SK-N-SH (cell line): ENCODE measurements at regions not wholly inside any gene's neighbourhood (a gene's known extent, or its start where the extent isn't known, plus 50 kb on each side); places are given as distances from the start of the nearest gene placed in this dataset.

ENCODE experiments used
- CTCF ChIA-PET: fragments of 300-600, 350-600 bp; formaldehyde crosslinking; extraction: SDS; loops from one replicate; lab custom pipeline; 2021; lab: Yijun Ruan, JAX
- POLR2A ChIA-PET: fragments of 350-600 bp; sonication (Branson Sonifier 250); formaldehyde crosslinking; extraction: SDS; loops from one replicate; lab custom pipeline; 2020; ENCODE audit warnings: antibody characterized with exemption, inconsistent platforms; lab: Yijun Ruan, JAX
- DNase-seq: peaks from one replicate; pipeline ENCODE4 v3.0.0; 2012
- H2AFZ ChIP-seq: fragments of 200-600 bp; sonication (generic); 2 replicates; pipeline ENCODE4 v1.8.1; 2016; ENCODE audit warnings: antibody characterized with exemption, mild to moderate bottlenecking, low read depth
- H3F3A ChIP-seq: fragments of 200-600 bp; sonication (generic); replicated peaks from 2 replicates; pipeline ENCODE3; 2016; ENCODE audit warnings: antibody characterized with exemption, mild to moderate bottlenecking; ENCODE audit not compliant: insufficient read depth
- H3K27ac ChIP-seq, 2 experiments: fragments of 200-500 bp in 1 of 2; fragments of 200-600 bp in 1 of 2; sonication (Bioruptor generic) in 1 of 2; sonication (generic), shearing (Covaris generic) in 1 of 2; 2 replicates each; pipeline versions ENCODE4 v1.5.1 to v1.6.1; 2014 to 2016; ENCODE audit warnings: low read depth in 2 of 2, inconsistent platforms in 1 of 2, low read length in 1 of 2, mild to moderate bottlenecking in 1 of 2, mixed read lengths in 1 of 2
- H3K27me3 ChIP-seq: fragments of 200-600 bp; sonication (generic), shearing (Covaris generic); 2 replicates; pipeline ENCODE4 v1.6.1; 2016; ENCODE audit warnings: mixed run types; ENCODE audit not compliant: insufficient read depth
- H3K36me3 ChIP-seq, 2 experiments: fragments of 200-500 bp in 1 of 2; fragments of 200-600 bp in 1 of 2; sonication (Bioruptor generic) in 1 of 2; sonication (generic) in 1 of 2; replicated peaks in 1 of 2; 2 replicates each; pipeline versions ENCODE3 to v1.5.1; 2014 to 2016; ENCODE audit warnings: low read length in 1 of 2, mild to moderate bottlenecking in 1 of 2; ENCODE audit not compliant: insufficient read depth in 2 of 2, control insufficient read depth in 1 of 2
- H3K4me1 ChIP-seq, 2 experiments: fragments of 200-500 bp in 1 of 2; fragments of 200-600 bp in 1 of 2; sonication (Bioruptor generic) in 1 of 2; sonication (generic), shearing (Covaris generic) in 1 of 2; 2 replicates each; pipeline versions ENCODE4 v1.5.1 to v1.6.1; 2014 to 2016; ENCODE audit warnings: low read depth in 1 of 2, low read length in 1 of 2, mixed run types in 1 of 2; ENCODE audit not compliant: insufficient read depth in 2 of 2, control insufficient read depth in 1 of 2
- H3K4me2 ChIP-seq: fragments of 200-600 bp; sonication (generic), shearing (Covaris generic); 2 replicates; pipeline ENCODE4 v1.6.1; 2017; ENCODE audit warnings: mixed run types
- H3K4me3 ChIP-seq, 2 experiments: fragments of 200-500 bp in 1 of 2; fragments of 200-600 bp in 1 of 2; sonication (Bioruptor generic) in 1 of 2; sonication (generic), shearing (Covaris generic) in 1 of 2; 2 replicates each; pipeline versions ENCODE4 v1.5.1 to v1.8.1; 2014 to 2016; ENCODE audit warnings: low read depth in 2 of 2, inconsistent platforms in 1 of 2, low read length in 1 of 2, mild to moderate bottlenecking in 1 of 2, mixed read lengths in 1 of 2, moderate library complexity in 1 of 2
- H3K79me2 ChIP-seq: fragments of 200-600 bp; sonication (generic); 2 replicates; pipeline ENCODE4 v1.8.1; 2017; ENCODE audit warnings: mild to moderate bottlenecking; ENCODE audit not compliant: insufficient read depth
- H3K9ac ChIP-seq: fragments of 200-600 bp; sonication (generic); 2 replicates; pipeline ENCODE4 v1.6.1; 2017; ENCODE audit warnings: mixed run types
- H3K9me2 ChIP-seq: fragments of 200-600 bp; sonication (generic); 2 replicates; pipeline ENCODE4 v1.6.1; 2017; ENCODE audit warnings: mixed run types
- H3K9me3 ChIP-seq: fragments of 200-600 bp; sonication (generic); 2 replicates; pipeline ENCODE4 v1.6.1; 2017; ENCODE audit warnings: mixed run types, mild to moderate bottlenecking, moderate library complexity
- H4K20me1 ChIP-seq: fragments of 200-600 bp; sonication (generic); 2 replicates; pipeline ENCODE4 v1.6.1; 2017; ENCODE audit warnings: mild to moderate bottlenecking, mixed run types; ENCODE audit not compliant: insufficient read depth
- CHD2 ChIP-seq: fragments of 150-350 bp; IDR thresholded peaks from 2 replicates; pipeline ENCODE4 v1.6.1; 2018; ENCODE audit warnings: low read length; ENCODE audit not compliant: partially characterized antibody
- EP300 ChIP-seq, 2 experiments: IDR thresholded peaks; 2 replicates each; pipeline versions ENCODE4 v1.4.0 to v1.6.1; 2012; ENCODE audit warnings: borderline replicate concordance in 1 of 2, low read depth in 1 of 2, low read length in 1 of 2
- EZH2phosphoT487 ChIP-seq: fragments of 200-600 bp; sonication (generic); IDR thresholded peaks from 2 replicates; pipeline ENCODE4 v1.6.1; 2017; ENCODE audit warnings: low read depth, mixed run types, mild to moderate bottlenecking, antibody characterized with exemption, moderate library complexity, borderline replicate concordance
- GABPA ChIP-seq: IDR thresholded peaks from 2 replicates; pipeline ENCODE4 v1.4.0; 2012; ENCODE audit warnings: low read depth, mild to moderate bottlenecking
- JUND ChIP-seq: IDR thresholded peaks from 2 replicates; pipeline ENCODE4 v1.4.0; 2012
- MAX ChIP-seq: IDR thresholded peaks from 2 replicates; pipeline ENCODE4 v1.4.0; 2012; ENCODE audit warnings: low read depth
- MXI1 ChIP-seq: IDR thresholded peaks from 2 replicates; pipeline ENCODE4 v1.6.1; 2012; ENCODE audit warnings: mild to moderate bottlenecking, low read depth, low read length, improper control_type of control experiment
- NFIC ChIP-seq: IDR thresholded peaks from 2 replicates; pipeline ENCODE4 v1.4.0; 2012; ENCODE audit warnings: borderline replicate concordance
- NRF1 ChIP-seq: IDR thresholded peaks from 2 replicates; pipeline ENCODE4 v1.6.1; 2012; ENCODE audit warnings: low read depth, mild to moderate bottlenecking, low read length
- RAD21 ChIP-seq: IDR thresholded peaks from 2 replicates; pipeline ENCODE4 v1.6.1; 2012; ENCODE audit warnings: mild to moderate bottlenecking, low read length
- RCOR1 ChIP-seq: fragments of 150-350 bp; IDR thresholded peaks from 2 replicates; pipeline ENCODE4 v1.6.1; 2017; ENCODE audit warnings: antibody characterized with exemption, low read length
- RFX5 ChIP-seq: IDR thresholded peaks from 2 replicates; pipeline ENCODE4 v1.6.1; 2012; ENCODE audit warnings: mild to moderate bottlenecking, improper control_type of control experiment, low read length
- SMC3 ChIP-seq: IDR thresholded peaks from 2 replicates; pipeline ENCODE4 v1.6.1; 2012; ENCODE audit warnings: low read depth, low read length, improper control_type of control experiment
- TAF1 ChIP-seq: IDR thresholded peaks from 2 replicates; pipeline ENCODE4 v1.6.1; 2012; ENCODE audit warnings: low read depth, mild to moderate bottlenecking, low read length, moderate library complexity, borderline replicate concordance
- TCF12 ChIP-seq: IDR thresholded peaks from 2 replicates; pipeline ENCODE4 v1.4.0; 2012
- WGBS: methylation state at CpG from one replicate; pipeline ENCODE4 v1.1.6; 2017; ENCODE audit warnings: low lambda C conversion rate; 5-methylcytosine and 5-hydroxymethylcytosine counted together
- TF ChIP-seq, protein P1 (sequence below): fragments of 150-350 bp; IDR thresholded peaks from 2 replicates; pipeline ENCODE4 v1.6.1; 2017; ENCODE audit warnings: antibody characterized with exemption, low read length, low read depth, borderline replicate concordance
- TF ChIP-seq, protein P2 (sequence below): fragments of 200-600 bp; sonication (generic); IDR thresholded peaks from 2 replicates; pipeline ENCODE4 v1.6.1; 2017; ENCODE audit warnings: antibody characterized with exemption, mild to moderate bottlenecking, moderate library complexity
- TF ChIP-seq, protein P3 (sequence below): IDR thresholded peaks from 2 replicates; pipeline ENCODE4 v1.4.0; 2012; ENCODE audit warnings: low read depth, borderline replicate concordance

DNA sequence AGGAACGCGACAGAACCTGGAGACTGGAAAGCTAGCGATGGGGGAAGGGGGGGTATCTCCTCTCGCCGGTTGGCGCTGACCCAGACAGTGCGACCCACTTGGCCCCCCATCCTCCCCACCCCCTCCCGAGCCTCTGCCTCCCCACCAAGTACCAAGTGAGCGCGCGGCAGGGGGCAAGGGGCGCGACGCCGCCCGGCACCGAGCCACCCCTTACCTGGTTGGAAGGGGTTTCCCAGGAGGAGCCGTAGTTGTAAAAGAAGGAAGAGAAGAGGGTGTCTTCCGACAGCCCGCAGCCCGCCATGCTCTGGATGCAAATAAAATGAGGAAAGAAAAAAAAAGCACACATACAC is 112.2 kb downstream of the DHX15 start:
- H3K27ac ChIP-seq, result no peak overlapping the region
- peak overlapping the region; percentile 89 for H3K4me2 ChIP-seq
- H3K27me3 ChIP-seq, result peaks cover 25% of the 10 kb centered on the region
- H4K20me1 ChIP-seq, result no peaks in the 10 kb centered on the region
- H3K79me2 ChIP-seq, result no peaks in the 10 kb centered on the region
- H3K36me3 ChIP-seq, result no peaks in the 10 kb centered on the region
- peak; percentile 37 for DNase-seq
- CTCF ChIA-PET, result interaction anchor here (0.8 to 1.1 kb wide), 2 partner anchors 16 to 22 kb away, joined by 3 to 4 read pairs; no protein-coding TSS in a partner anchor
- H3K4me1 ChIP-seq, result no peaks in the 10 kb centered on the region; a peak in 1 of 4 replicates
- H3K9me2 ChIP-seq, result no peaks in the 10 kb centered on the region
- POLR2A ChIA-PET, result no interaction called here
- no peak overlapping the region for H3K9ac ChIP-seq
- peak overlapping the region; percentile 45 to 80 for H3K4me3 ChIP-seq
- no peaks in the 10 kb centered on the region for H3K9me3 ChIP-seq
- peak overlapping the region; percentile 73; the same call in 1 of the 2 replicates for H2AFZ ChIP-seq
- 3% methylated on average over 19 of the region's 21 CpGs for WGBS
- TF ChIP-seq GABPA (no peak), MXI1 (no peak), MAX (no peak), NFIC (no peak), EZH2phosphoT487 (no peak), CHD2 (no peak), TCF12 (no peak)
- TF ChIP-seq, protein P1, sequence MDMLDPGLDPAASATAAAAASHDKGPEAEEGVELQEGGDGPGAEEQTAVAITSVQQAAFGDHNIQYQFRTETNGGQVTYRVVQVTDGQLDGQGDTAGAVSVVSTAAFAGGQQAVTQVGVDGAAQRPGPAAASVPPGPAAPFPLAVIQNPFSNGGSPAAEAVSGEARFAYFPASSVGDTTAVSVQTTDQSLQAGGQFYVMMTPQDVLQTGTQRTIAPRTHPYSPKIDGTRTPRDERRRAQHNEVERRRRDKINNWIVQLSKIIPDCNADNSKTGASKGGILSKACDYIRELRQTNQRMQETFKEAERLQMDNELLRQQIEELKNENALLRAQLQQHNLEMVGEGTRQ, result no peak
- H3F3A ChIP-seq, result peaks cover 21% of the 10 kb centered on the region

DNA sequence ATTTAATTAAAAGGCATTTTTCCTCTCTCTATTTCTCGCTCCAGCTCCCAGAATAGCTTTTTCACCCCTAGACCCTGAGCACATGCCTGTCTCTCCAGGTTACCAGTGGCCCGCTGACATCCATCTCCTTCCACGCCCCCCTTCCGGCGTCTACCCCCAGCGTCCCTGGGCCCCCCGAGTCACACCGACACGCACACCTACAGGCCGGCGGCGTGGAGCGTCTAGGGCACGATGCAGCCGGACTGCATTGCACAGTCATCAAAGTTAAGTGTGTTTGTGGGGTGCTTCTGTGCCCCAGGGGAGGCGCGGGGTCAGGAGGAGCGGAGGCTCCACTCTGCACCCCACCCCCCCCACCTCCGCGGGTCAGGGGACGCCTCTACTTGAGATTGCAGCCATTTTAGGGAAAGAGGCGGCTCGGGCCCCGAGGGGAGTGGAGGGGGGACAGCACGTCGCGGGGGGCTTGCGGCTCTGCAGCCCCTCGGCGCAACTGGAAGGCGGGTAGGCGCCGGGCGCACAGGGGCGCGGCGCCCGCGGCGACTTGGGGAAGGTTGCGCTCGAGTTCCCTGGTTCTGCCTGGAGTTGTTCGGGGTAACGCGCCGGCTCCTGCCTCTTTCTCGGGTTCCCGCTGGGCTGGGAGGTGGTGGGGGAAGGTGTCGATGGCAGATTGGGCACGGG is 112.7 kb downstream of the DHX15 start:
- Histone ChIP-seq H3K9me3 (no peaks in the 10 kb centered on the region), H3K27ac (no peak overlapping the region), H3K79me2 (no peaks in the 10 kb centered on the region), H4K20me1 (no peaks in the 10 kb centered on the region), H3K4me3 (peak overlapping the region in 1 of 2 experiments; percentile 80; a peak in 2 of 4 replicates), H3K4me1 (no peaks in the 10 kb centered on the region; a peak in 1 of 4 replicates), H3F3A (peaks cover 22% of the 10 kb centered on the region), H3K9me2 (no peaks in the 10 kb centered on the region), H3K36me3 (no peaks in the 10 kb centered on the region), H3K4me2 (peak overlapping the region; percentile 89), H3K9ac (no peak overlapping the region), H2AFZ (peak overlapping the region; percentile 46; the same call in 1 of the 2 replicates), H3K27me3 (peaks cover 28% of the 10 kb centered on the region)
- DNase-seq, result peak; percentile 51
- WGBS, result 5% methylated on average over 17 of the region's 50 CpGs
- CTCF ChIA-PET, result no interaction called here
- POLR2A ChIA-PET, result no interaction called here
- TF ChIP-seq NRF1 (no peak), RCOR1 (no peak), RAD21 (no peak), TAF1 (no peak), JUND (no peak), RFX5 (no peak), EP300 (IDR thresholded peaks at IDR 0.05; ENCODE audit: borderline replicate concordance in 1 of 2, low read depth in 1 of 2, low read length in 1 of 2) (no peak), SMC3 (no peak), TCF12 (no peak)
- TF ChIP-seq, protein P2, sequence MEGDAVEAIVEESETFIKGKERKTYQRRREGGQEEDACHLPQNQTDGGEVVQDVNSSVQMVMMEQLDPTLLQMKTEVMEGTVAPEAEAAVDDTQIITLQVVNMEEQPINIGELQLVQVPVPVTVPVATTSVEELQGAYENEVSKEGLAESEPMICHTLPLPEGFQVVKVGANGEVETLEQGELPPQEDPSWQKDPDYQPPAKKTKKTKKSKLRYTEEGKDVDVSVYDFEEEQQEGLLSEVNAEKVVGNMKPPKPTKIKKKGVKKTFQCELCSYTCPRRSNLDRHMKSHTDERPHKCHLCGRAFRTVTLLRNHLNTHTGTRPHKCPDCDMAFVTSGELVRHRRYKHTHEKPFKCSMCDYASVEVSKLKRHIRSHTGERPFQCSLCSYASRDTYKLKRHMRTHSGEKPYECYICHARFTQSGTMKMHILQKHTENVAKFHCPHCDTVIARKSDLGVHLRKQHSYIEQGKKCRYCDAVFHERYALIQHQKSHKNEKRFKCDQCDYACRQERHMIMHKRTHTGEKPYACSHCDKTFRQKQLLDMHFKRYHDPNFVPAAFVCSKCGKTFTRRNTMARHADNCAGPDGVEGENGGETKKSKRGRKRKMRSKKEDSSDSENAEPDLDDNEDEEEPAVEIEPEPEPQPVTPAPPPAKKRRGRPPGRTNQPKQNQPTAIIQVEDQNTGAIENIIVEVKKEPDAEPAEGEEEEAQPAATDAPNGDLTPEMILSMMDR, result no peak
- TF ChIP-seq, protein P3, sequence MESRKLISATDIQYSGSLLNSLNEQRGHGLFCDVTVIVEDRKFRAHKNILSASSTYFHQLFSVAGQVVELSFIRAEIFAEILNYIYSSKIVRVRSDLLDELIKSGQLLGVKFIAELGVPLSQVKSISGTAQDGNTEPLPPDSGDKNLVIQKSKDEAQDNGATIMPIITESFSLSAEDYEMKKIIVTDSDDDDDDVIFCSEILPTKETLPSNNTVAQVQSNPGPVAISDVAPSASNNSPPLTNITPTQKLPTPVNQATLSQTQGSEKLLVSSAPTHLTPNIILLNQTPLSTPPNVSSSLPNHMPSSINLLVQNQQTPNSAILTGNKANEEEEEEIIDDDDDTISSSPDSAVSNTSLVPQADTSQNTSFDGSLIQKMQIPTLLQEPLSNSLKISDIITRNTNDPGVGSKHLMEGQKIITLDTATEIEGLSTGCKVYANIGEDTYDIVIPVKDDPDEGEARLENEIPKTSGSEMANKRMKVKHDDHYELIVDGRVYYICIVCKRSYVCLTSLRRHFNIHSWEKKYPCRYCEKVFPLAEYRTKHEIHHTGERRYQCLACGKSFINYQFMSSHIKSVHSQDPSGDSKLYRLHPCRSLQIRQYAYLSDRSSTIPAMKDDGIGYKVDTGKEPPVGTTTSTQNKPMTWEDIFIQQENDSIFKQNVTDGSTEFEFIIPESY, result no peak
